Stimulated activated CD4-positive, alpha-beta T cell treated with anti-CD3 and anti-CD28 coated beads, Interleukin-12 subunit alpha, Interleukin-12 subunit beta, amount 100 ng/mL, for 48 hours (primary cell): ENCODE measurements at regions not wholly inside any gene's neighbourhood (a gene's known extent, or its start where the extent isn't known, plus 50 kb on each side); places are given as distances from the start of the nearest gene placed in this dataset.
A peak's percentile ranks its signal among the peaks of the same experiment; 100 is the strongest.

Experiments used
- DNase-seq, 3 donors: peaks; one replicate each; pipeline ENCODE4 v3.0.0-alpha.2; 2020; ENCODE audit warnings: low read depth in 2 of 3, low spot score in 1 of 3

DNA sequence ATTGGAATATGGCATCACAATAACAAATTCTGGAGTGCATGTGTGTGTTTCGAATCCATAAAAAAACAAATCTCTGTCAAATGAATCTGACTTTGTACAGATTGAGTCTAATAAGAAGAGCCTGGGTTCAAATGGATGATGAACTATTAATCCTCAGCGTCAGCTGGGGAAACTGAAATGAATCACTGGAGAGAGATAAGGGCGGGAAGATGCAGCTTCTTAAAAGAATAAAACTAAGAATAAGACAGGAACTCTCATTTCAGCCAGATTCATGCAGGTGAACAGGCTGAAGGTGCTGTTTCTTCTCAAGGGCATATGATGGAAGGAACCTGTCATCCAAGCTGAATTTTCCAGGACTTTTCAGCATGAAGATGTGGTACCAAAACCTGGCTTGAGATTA lies 202.6 kb upstream of the TRIB2 start:
- DNase-seq = no peak

DNA sequence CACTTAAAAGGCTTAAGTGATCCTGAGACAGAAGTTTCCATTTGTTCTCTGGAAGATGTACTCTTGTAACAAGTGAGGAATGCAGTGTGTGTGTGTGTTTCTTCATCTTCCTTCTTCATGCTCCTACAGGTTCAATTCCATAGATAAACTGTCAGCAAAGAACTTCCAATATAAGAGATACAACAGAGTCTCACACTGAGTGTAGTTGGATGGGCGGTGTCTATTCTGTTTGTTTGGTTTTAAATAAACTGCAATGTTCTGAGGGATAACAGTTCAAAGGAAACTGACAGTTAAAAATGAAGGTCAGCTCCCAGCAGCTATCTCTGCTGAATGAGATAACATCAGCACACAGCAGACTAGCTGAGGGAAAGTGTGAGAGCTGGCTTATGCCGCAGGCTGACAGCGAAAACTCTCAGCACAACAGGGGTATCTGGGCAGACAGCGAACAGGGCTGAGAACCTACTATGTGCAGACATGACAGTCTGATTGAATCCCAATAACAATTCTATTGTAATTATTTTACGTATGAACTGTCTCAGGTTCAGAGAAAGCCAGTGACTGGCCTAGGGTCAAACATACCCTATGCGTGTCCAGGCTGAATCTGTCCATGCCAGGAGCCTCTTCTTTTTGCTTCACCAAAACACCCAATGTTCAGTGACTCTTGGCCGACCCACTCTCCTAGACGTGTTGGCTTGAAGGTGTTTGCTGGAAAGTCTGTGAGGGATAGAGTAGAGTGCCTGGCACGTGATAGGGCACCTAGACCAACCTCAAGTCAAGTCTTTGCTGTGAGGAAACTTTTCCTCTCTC lies 201.9 kb upstream of the TRIB2 start:
- DNase-seq = no peak

DNA sequence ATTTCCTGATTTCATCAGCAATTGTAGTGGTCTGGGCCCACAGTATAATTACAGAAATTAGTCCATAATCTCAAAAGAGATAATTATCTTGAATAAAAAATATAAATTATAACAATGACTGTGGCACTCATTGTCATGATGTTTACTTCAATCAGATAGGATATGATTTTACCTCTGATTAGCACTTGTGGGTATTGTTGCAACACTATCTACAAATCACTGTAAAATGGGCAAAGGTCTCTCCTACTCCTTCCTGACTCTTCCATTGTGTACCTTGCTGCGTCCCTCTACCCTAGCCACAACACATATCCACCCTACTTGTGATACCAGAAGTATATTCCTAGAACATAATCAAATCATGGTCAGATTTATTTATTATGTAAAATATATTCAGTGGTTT lies 200.9 kb upstream of the TRIB2 start:
- DNase-seq = no peak

DNA sequence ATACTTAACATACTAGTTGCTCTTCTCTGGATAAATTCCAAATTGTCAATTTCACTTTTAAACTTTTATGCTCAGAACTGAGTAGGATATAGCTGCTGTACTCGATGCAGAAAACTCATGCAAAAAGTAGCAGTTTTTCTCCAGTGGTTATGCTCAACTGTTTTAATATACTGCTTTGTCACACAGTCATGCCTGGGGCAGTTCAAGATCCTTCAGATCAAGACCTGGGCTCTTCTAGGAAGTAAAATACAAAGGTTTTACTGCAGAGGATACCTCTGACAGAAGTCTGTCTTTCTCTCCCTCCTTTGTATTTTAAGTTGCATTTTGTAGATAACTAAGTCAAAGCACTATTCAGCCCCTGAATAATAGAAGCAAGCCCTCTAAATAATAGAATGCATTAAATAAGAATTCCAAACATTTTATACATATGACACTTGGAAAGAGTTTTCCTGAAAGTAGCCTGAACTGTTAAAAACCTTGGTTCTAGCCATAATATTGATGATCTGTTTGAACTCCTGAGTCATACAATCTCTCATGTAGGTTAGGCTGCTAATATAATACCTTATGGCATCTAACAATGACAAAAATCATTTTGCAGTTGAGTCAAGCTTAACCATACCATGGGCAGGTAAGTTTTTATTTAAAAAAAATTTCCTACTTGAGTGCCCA lies 183.3 kb upstream of the TRIB2 start:
- no peak for DNase-seq

DNA sequence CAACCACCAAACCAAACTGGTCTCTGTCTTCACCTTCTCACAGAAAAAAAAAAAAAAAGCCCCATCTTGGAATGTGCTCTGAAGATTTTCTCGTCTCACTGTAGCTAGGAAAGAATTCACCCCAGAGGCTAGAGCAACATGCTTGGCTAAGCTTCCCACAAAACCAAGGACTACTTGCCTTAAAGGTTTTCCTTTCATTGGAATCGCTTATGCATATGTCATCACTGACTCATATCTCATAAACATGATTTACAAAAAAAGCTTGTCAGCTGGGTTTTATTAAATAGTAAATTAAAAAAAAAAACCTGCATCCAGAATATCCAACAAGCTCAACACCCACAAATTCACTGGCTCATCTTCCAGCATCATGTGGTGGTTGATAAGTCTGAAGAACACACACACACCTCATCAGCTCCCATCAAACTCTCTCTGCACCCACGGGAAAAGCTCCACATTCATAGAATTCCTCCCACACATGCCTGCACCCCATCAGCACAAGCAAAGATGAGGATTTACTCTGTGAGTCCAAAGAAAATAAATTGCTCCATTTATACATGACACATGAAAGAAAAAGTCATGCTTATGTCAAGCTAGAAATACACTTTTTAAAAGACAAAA lies 182.0 kb upstream of the TRIB2 start:
- DNase-seq = no peak

DNA sequence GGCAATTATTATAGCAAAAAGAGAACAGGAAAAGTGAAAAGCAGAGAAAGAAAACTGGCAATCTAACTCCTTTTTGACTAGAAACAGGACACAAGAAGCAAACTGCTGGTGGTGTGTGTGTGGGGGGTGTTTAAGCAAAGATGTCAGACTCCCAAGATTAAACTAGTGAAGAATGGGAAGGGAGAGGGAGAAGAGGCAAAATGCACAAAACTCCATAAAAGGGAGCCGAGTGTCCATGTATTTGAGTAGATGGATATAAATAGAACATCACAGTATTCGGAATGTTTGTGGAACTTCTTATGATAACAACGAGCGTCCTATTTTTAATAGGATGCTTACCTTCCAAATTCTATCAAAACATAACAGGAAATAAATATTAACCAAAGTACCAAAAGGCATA lies 179.8 kb upstream of the TRIB2 start:
- DNase-seq = no peak

DNA sequence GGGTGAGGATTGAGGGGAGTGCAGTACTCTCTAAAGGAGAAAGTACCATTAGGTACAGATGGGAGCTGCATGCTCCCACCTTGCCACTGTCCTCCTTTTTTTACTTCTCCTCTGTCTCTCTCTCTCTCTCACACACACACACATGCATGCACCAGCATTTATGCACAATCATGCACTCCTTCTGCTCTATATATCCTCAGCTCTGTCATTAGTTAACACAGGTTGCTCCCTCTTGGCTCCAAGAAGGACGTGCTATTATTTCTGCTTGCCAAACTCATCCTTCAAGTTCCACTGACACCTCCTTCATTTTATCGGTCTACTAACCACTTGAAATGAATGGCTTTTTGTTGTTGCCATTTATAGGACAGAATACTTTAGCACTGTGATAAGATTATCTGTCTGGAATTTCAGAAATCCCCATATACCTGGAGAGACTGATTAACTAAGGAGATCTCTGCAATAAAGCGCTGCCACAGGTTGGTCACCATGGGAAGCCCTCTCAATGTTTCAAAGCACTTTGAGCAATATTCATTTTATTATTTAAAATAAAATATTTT lies 178.5 kb upstream of the TRIB2 start:
- DNase-seq = no peak

DNA sequence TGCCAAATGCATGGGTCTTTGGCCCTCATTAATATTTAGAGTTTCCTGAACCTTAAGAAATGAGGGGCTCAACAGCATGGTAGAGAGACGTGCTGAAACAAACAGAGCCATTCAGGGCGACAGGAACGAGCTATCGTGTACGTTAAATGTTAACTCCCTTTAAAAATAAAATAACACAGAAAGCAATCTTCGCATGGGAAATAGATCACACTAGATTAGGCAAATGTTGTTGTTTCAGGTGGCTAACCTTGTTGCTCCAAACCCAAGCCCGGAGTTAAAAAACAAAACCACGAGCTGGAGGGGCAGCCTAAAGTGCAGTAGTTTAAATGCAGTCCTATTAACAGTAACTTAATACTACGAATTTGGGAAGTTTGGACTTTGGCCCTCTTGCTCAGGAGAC lies 177.4 kb upstream of the TRIB2 start:
- no peak for DNase-seq

DNA sequence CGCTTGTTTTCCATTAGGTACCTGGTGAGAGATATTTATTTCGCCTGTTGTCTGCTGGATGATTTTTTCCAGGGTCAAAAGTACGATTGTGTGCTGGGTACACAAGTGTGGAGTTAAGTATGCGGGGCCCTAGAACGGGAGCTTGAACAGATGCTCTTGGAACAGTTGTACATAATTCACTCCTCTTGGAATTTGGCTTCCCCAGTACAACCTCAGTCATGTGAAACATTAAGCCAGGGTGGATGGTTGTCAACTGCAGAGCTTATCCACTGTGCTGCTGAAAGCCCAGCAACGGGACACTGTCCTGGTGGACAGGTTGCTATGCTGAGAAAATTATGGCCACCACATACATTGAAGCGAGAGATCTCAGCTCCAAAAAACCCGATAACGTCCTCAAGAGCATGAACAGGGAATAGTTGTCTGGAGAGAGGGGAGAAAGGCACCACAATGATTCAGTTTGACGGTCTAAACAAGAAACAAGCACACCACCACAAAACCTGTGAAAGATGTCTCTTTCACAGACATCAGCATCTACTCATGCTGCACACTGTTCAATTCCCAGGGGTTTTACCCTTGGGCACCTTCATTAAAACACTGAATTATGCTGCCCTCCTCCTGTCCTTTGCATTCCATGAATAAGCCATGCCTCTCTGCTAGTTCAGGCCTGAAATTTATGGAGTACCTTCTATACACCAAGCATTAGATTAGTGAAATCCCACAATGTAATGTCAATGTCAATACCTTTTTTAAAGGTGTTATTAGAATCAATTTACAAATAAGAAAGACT lies 176.8 kb upstream of the TRIB2 start:
- DNase-seq = no peak

DNA sequence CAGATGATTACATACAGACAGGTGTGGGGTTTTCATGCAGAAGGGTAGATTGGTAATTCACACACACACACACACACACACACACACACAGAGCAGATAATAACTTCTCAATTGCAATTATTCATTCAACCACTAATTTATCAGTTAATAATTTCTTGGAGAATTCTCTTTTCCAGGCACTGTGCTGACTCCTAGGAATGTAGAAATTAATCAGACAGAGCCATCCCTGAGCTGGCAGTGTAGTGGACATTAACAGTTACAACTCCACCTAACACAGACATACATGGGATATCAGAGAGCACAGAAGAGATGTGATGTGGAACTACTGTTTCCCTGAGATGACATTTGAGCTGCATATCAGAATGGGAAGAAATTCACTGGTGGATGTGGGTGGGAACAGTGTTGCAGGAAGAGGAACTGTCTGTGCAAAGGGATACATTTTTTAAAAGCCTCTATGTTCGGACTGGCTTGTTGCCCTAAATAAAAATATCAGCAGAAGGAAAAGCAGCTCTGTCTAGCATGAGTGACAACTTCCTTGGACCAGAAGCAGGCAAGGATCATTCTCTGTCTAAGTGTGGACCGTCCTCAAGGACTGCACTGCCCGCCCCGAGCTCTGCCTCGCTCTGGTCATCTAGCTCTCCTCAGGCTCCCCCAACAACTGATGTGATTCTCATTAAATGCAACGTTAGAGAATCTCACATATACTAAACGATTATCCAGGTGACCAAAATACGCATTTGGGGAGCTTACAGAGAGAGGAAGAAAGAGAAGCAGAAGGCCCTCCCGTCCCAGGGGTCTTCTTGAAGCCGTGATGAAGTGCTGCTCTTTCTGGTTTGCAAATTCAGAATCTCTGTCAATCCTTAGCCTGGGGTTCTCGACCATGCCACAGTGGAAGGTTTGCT lies 173.4 kb upstream of the TRIB2 start:
- DNase-seq = no peak

DNA sequence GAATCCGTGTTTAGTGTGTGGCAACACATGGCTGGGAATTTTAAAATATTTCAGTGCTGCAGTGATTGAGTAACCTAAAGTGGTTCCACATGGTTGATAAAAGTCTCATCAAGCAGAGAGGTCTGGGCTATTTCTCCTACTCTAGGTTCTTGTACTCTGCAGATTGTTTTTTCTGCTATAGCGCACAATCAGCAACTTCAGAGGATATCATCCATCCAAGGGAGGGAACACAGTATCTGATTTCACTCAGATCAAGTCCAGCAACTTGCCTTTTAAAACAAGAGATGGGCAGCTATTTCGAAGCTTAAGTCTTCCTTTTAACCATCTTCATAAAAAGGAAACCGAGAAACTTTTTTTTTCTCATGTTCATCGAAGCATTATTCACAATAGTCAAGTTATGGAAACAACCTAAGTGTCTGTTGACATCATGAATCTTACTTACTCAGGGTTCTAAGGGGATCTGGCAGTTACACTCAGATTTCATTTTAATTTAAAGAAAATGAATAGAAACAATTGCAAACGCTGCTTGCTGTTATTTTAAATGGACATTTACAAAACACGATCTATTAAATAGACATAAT lies 172.7 kb upstream of the TRIB2 start:
- DNase-seq = no peak

DNA sequence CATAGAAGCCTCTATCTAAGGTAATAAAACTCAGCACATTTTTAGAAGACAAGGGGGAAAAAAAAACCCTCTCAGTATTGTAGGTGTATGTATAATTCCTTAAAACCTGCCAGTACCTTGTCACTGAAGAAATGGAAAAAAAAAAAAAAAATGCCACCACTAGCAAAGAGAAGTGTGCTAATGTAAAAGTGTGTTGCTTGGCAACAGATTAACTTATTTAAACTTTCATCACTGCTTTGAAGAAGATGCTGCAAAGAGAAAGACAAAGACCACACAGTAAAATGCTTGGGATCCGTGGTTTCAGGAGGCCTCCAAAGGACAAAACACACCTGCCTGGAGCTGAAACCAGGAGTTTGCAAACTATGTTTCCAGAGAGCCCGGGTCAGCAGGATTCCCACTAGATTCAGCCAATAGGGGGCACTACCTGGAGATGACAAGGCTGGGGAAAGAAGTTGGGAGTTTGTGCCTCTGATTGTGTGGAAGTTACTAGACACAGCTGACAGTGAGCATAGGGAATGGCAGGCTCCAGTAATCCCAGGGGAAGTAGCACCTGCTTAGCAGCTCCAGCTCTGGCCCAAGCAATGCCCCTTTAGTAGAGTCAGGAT lies 169.1 kb upstream of the TRIB2 start:
- DNase-seq = no peak

DNA sequence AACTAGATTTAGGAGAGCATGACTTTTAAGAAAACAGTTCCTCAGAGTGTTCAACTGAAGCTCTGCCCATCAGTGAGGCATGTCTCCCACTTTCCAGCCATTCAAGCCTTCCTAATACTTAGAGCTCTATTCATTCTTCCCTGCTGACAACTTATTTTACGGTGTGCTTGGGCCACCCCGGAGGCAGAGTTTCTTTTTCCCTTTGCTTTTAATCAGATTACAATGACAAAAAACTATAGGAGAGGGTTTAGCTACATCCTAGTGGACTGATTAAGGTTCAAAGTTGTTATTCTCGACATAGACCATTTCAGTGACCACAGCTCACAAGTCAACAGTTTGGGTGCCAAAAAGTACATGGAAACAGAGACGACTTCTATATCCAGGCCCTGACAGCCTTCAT lies 167.8 kb upstream of the TRIB2 start:
- no peak for DNase-seq

DNA sequence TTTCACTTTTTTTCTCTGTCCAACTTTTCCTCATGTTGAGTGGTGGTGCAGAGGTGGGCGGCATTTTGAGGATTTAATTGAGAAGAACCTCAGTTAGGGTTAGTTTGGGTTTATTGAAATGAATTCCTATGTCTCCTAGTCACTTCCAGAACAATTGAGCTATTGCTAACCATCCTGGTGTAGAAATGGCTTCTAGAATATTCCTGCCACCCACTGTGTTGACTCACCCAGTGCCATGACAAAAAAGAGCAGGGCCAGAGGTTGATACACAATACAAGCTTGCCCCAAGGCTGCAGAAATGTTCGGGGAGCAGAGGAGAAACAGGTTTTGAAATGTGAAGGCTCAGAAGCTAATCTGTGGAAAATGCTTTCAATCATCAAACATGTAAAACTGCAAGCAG lies 167.1 kb upstream of the TRIB2 start:
- no peak for DNase-seq

DNA sequence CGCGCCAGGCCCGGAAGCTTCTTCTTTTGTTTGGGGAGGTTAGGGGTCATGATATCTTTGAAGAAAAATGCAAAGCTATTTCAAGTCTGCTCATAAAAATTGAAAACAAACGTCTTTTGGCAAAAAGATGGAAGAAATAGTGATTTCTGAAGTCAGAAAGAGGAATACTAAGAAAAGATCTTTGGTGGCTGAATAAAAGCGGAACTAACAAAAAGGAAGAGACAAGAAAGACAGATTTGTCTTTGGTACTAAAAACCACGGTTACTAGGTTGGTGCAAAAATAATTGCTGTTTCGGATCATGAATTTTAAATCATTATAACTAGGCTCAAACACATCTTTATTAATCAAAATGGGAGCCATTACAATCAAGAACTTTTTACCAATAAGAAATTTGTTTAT lies 164.6 kb upstream of the TRIB2 start:
- no peak for DNase-seq

DNA sequence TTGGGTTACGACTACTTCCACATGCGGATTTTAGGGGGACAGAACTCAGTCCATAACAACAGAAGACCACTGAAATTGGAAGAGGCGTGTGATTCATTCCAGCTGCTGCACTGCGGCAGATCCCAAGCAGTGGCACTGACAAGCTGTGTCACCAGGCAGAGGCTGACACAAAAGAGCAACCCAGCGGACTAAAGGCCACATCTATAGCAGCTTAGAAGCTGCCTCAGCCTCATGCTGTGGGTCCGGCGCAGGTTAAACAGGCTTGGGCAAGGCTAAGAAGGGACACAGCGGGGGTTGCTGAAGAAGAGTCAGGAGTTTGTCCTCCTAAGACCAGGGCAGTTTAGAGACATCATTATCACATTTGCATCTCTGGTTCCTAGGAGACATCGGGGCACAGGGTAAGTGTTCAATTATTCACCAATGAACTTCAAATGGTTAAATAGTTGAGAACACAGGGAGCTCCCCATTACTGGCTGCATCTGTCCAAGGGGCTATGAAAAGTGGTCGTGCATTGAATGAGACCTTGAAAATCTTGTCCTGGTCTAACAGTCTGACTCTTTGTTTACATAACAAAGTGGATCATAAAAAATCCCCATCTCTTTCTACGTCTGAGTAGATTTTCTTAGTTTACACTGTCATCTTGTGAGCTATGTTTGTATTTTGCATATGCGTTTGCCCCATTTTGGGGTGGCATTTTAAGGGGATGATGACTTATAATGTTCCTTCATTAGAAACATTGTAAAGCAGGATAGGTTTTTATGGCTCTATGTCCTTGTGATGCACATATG lies 162.3 kb upstream of the TRIB2 start:
- no peak for DNase-seq

DNA sequence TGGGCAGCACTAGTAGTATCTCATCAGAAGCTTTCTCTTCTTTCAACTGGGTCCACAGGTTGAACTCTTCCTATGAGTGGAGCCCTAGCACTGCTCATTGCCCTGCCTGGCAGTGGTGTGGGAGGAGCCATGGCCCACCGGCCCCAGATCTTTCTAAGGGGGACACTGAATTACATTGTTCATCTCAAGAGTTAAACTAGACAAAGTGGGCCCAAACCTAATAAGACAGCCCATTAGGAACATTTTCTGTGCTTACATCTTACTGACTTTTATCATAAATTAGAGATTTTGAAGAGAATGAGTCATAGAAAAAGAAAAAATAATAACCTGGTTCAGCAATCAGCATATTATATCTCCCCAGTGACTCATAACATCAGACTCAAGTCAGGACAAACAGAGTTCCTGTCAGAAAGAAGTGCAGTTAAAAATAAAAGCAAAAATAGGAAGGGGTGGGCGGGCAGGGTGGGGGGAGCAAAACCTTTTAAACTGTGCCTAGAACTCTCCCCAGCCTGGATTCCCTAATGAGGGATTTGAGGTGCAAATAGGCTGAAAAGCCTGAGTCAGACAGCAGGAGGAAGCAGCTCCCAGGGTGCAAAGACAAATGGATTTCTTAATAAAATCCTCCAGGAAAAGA lies 161.6 kb upstream of the TRIB2 start:
- peak; percentile 15 to 28 (median 27) for DNase-seq

DNA sequence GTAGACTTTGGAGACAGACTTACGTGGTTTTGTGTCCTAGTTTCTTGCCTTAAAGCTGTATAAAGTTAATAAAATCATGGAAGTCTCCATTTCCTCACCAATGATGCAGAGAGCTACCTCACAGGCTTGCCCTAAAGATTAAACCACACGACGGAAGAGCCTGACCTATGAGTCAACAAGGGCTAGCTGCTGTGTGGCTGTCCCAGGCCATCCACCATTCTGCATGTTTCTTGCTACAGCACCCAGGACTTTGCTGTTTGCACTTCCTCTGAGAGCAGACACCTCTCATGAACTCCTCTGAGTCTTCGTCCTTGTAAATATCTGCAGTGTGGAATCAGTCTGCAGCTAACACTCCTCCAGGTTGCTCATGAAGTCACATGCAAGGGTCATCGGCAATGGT lies 160.0 kb upstream of the TRIB2 start:
- DNase-seq = no peak
